NB4 (cell line): ENCODE measurements at regions not wholly inside any gene's neighbourhood (a gene's known extent, or its start where the extent isn't known, plus 50 kb on each side); places are given as distances from the start of the nearest gene placed in this dataset.

ENCODE experiments used
- DNase-seq: peaks from one replicate; pipeline ENCODE4 v3.0.0; 2010; ENCODE audit warnings: low read depth
- H3K4me3 ChIP-seq: one replicate; pipeline ENCODE4 v1.5.1; 2011; ENCODE audit warnings: mild to moderate bottlenecking, low read depth, low read length, moderate library complexity
- CTCF ChIP-seq: IDR thresholded peaks from one replicate; pipeline ENCODE4 v1.5.1; 2012; ENCODE audit warnings: low read depth, low read length
- MAX ChIP-seq: IDR thresholded peaks from 2 replicates; pipeline ENCODE4 v1.6.1; 2011; ENCODE audit warnings: low read depth, low read length
- MYC ChIP-seq: IDR thresholded peaks from 2 replicates; pipeline ENCODE4 v1.6.1; 2011; ENCODE audit warnings: low read depth, low read length
- POLR2A ChIP-seq: IDR thresholded peaks from 2 replicates; pipeline ENCODE4 v1.6.1; 2011; ENCODE audit warnings: mild to moderate bottlenecking; ENCODE audit not compliant: insufficient read length; ENCODE audit errors: extremely low read depth

GRCh38 chr1:60935599-60936110 lies 146.7 kb upstream of the NFIA start:
- TF ChIP-seq POLR2A: no peak
- TF ChIP-seq MAX: no peak
- TF ChIP-seq MYC: no peak
- no peak for TF ChIP-seq CTCF
- no peak for DNase-seq
- H3K4me3 ChIP-seq: no peak overlapping the region

- no peak for DNase-seq
- TF ChIP-seq POLR2A (no peak), MYC (no peak)
These were observed 152.2 kb upstream of the NFIA start for GRCh38 chr1:60930130-60930529.

GRCh38 chr1:60924964-60925798 lies 157.2 kb upstream of the NFIA start:
- DNase-seq: no peak
- no peak overlapping the region for H3K4me3 ChIP-seq
- TF ChIP-seq POLR2A (no peak), MAX (no peak), MYC (no peak), CTCF (no peak)

More at GRCh38 chr1:60930130-60930529, 152.2 kb upstream of the NFIA start:
- no peak overlapping the region for H3K4me3 ChIP-seq

GRCh38 chr1:60924165-60924564 lies 158.2 kb upstream of the NFIA start:
- H3K4me3 ChIP-seq: no peak overlapping the region
- TF ChIP-seq MYC: no peak
- no peak for TF ChIP-seq CTCF
- TF ChIP-seq MAX: no peak
- TF ChIP-seq POLR2A: no peak
- DNase-seq: no peak

- H3K4me3 ChIP-seq: no peak overlapping the region
- TF ChIP-seq CTCF (no peak), MYC (no peak), POLR2A (no peak), MAX (no peak)
- DNase-seq: no peak
These were observed 158.8 kb upstream of the NFIA start for GRCh38 chr1:60923389-60924087.

GRCh38 chr1:60922304-60922703 lies 160.1 kb upstream of the NFIA start:
- TF ChIP-seq POLR2A (no peak), MAX (no peak), MYC (no peak), CTCF (no peak)
- no peak for DNase-seq

More at GRCh38 chr1:60922304-60922703, 160.1 kb upstream of the NFIA start:
- no peak overlapping the region for H3K4me3 ChIP-seq
